ENCODE measurements at regions not wholly inside any gene's neighbourhood (a gene's known extent, or its start where the extent isn't known, plus 50 kb on each side); places are given as distances from the start of the nearest gene placed in this dataset.
"Not testable (repeated sequence)": the region's sequence is repeated elsewhere in the genome, so short reads cannot be mapped to it uniquely, and the experiment has no call there.

- DNase-seq: no peak
Measured at GRCh38 chr18:29397536-29397935, 1220.6 kb upstream of the CDH2 start.

GRCh38 chr18:29383311-29384273, 1206.7 kb upstream of the CDH2 start:
- DNase-seq: no peak

- DNase-seq: no peak
Measured at GRCh38 chr18:29378651-29379136, 1201.8 kb upstream of the CDH2 start.

GRCh38 chr18:29377346-29377745, 1200.4 kb upstream of the CDH2 start:
- DNase-seq: no peak

- no peak for DNase-seq
Measured at GRCh38 chr18:29373000-29373399, 1196.1 kb upstream of the CDH2 start.

- no peak for DNase-seq
Measured at GRCh38 chr18:29361843-29362242, 1184.9 kb upstream of the CDH2 start.

GRCh38 chr18:29360659-29361058, 1183.7 kb upstream of the CDH2 start:
- not testable (repeated sequence) for DNase-seq

- not testable (repeated sequence) for DNase-seq
Measured at GRCh38 chr18:29359222-29359621, 1182.3 kb upstream of the CDH2 start.

GRCh38 chr18:29351171-29351570, 1174.2 kb upstream of the CDH2 start:
- DNase-seq: no peak

- DNase-seq: no peak
Measured at GRCh38 chr18:29328932-29329331, 1152.0 kb upstream of the CDH2 start.

GRCh38 chr18:29326214-29326613, 1149.3 kb upstream of the CDH2 start:
- DNase-seq: no peak

- no peak for DNase-seq
Measured at GRCh38 chr18:29321561-29321960, 1144.6 kb upstream of the CDH2 start.

- no peak for DNase-seq
Measured at GRCh38 chr18:29313312-29313711, 1136.4 kb upstream of the CDH2 start.

- DNase-seq: no peak
Measured at GRCh38 chr18:29311580-29311979, 1134.7 kb upstream of the CDH2 start.

- DNase-seq: no peak
Measured at GRCh38 chr18:29309366-29309765, 1132.4 kb upstream of the CDH2 start.

GRCh38 chr18:29307982-29308381, 1131.1 kb upstream of the CDH2 start:
- DNase-seq: no peak

GRCh38 chr18:29307231-29307630, 1130.3 kb upstream of the CDH2 start:
- no peak for DNase-seq

GRCh38 chr18:29305516-29305915, 1128.6 kb upstream of the CDH2 start:
- no peak for DNase-seq

GRCh38 chr18:29301048-29301447, 1124.1 kb upstream of the CDH2 start:
- no peak for DNase-seq

- DNase-seq: no peak
Measured at GRCh38 chr18:29285471-29285870, 1108.5 kb upstream of the CDH2 start.

GRCh38 chr18:29271501-29271900, 1094.6 kb upstream of the CDH2 start:
- DNase-seq: no peak

GRCh38 chr18:29259838-29260237, 1082.9 kb upstream of the CDH2 start:
- no peak for DNase-seq

- DNase-seq: no peak
Measured at GRCh38 chr18:29254123-29254522, 1077.2 kb upstream of the CDH2 start.
